OCI-LY7 (cell line): ENCODE measurements at regions not wholly inside any gene's neighbourhood (a gene's known extent, or its start where the extent isn't known, plus 50 kb on each side); places are given as distances from the start of the nearest gene placed in this dataset.

Experiments
- BruUV-seq: library from RNA; stranded (reverse); fragments of 400-500 nt; replicated peaks from 2 replicates; lab custom pipeline; 2021; lab: Mats Ljungman, UMichigan
- CTCF ChIA-PET: fragments of 300-600 bp; sonication (Branson Sonifier 250); formaldehyde crosslinking; loops from one replicate; lab custom pipeline; 2022; ENCODE audit warnings: antibody characterized with exemption; ENCODE audit not compliant: unreplicated experiment; lab: Charles Lee
- POLR2A ChIA-PET: fragments of 300-600 bp; sonication (Branson Sonifier 250); formaldehyde crosslinking; loops from one replicate; lab custom pipeline; 2022; ENCODE audit warnings: antibody characterized with exemption; lab: Charles Lee
- DNase-seq: peaks from one replicate; pipeline ENCODE4 v3.0.0-alpha.2; 2015; ENCODE audit warnings: low spot score
- H2AFZ ChIP-seq: fragments of 200-600 bp; sonication (generic), shearing (Covaris generic); 2 replicates; pipeline ENCODE4 v1.6.1; 2014; ENCODE audit warnings: mild to moderate bottlenecking, antibody characterized with exemption, low read length, moderate library complexity
- H3K27ac ChIP-seq: fragments of 200-600 bp; sonication (generic); 2 replicates; pipeline ENCODE4 v1.5.1; 2014; ENCODE audit warnings: mixed run types, low read depth, mild to moderate bottlenecking, moderate library complexity, low read length, inconsistent platforms; ENCODE audit not compliant: poor library complexity, severe bottlenecking
- H3K36me3 ChIP-seq: fragments of 200-600 bp; sonication (generic); 2 replicates; pipeline ENCODE4 v1.6.1; 2014; ENCODE audit warnings: mild to moderate bottlenecking, antibody characterized with exemption, low read length, moderate library complexity, mixed read lengths; ENCODE audit not compliant: insufficient read depth
- H3K4me1 ChIP-seq: fragments of 200-600 bp; sonication (generic); 2 replicates; pipeline ENCODE4 v1.5.1; 2014; ENCODE audit warnings: mild to moderate bottlenecking, low read length; ENCODE audit not compliant: insufficient read depth, poor library complexity, severe bottlenecking
- H3K4me2 ChIP-seq: fragments of 200-600 bp; sonication (generic); 2 replicates; pipeline ENCODE4 v1.6.1; 2014; ENCODE audit warnings: mild to moderate bottlenecking, low read length
- H3K4me3 ChIP-seq: fragments of 200-600 bp; sonication (generic); 2 replicates; pipeline ENCODE4 v1.5.1; 2014; ENCODE audit warnings: mild to moderate bottlenecking, low read depth, low read length; ENCODE audit not compliant: poor library complexity, severe bottlenecking
- H3K79me2 ChIP-seq: fragments of 200-600 bp; sonication (generic); 2 replicates; pipeline ENCODE4 v1.6.1; 2016; ENCODE audit warnings: low read depth, mild to moderate bottlenecking, low read length, moderate library complexity, mixed read lengths; ENCODE audit not compliant: insufficient read depth
- H3K9me2 ChIP-seq: fragments of 200-600 bp; sonication (generic); 2 replicates; pipeline ENCODE4 v1.6.1; 2016; ENCODE audit warnings: mild to moderate bottlenecking, low read length, mixed read lengths; ENCODE audit not compliant: insufficient read depth
- H3K9me3 ChIP-seq: fragments of 200-600 bp; sonication (generic); 2 replicates; pipeline ENCODE4 v1.6.1; 2014; ENCODE audit warnings: mild to moderate bottlenecking, mixed run types, low read length, mixed read lengths
- H4K20me1 ChIP-seq: fragments of 200-600 bp; sonication (generic); 2 replicates; pipeline ENCODE4 v1.6.1; 2014; ENCODE audit warnings: mild to moderate bottlenecking, antibody characterized with exemption, low read length, moderate library complexity, mixed read lengths; ENCODE audit not compliant: insufficient read depth
- CTCF ChIP-seq: fragments of 200-600 bp; sonication (generic); conservative IDR thresholded peaks from 2 replicates; pipeline ENCODE4 v1.5.1; 2014; ENCODE audit warnings: mild to moderate bottlenecking, antibody characterized with exemption, low read length, moderate library complexity, mixed read lengths
- EZH2phosphoT487 ChIP-seq: fragments of 200-600 bp; sonication (generic); IDR thresholded peaks from 2 replicates; pipeline ENCODE4 v1.6.1; 2018; ENCODE audit warnings: low read depth, borderline replicate concordance, mild to moderate bottlenecking, mixed run types, antibody characterized with exemption, low read length, moderate library complexity, mixed read lengths
- intact Hi-C: fragments of 100-400 bp; cut with micrococcal nuclease; formaldehyde crosslinking; loops from one replicate; pipeline ENCODE4 v1.10.0; 2022; ENCODE audit not compliant: unreplicated experiment

- CTCF ChIA-PET: no interaction called here
These were observed 73.9 kb upstream of the HGFAC start for GRCh38 chr4:3367866-3368265.

DNA sequence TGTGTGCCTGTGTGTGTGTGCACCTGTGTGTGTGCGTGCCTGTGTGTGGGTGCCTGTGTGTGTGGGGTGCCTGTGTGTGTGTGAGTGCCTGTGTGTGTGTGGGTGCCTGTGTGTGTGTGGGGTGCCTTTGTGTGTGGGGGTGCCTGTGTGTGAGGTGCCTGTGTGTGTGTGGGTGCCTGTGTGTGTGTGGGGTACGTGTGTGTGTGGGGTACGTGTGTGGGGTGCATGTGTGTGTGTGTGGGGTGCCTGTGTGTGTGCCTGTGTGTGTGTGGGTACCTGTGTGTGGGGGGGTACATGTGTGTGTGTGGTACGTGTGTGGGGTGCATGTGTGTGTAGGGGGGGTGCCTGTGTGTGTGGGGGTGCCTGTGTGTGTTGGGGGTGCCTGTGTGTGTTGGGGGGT, 73.4 kb upstream of the HGFAC start:
- no peak for TF ChIP-seq EZH2phosphoT487
- no peak for TF ChIP-seq CTCF
- POLR2A ChIA-PET: no interaction called here
- no peaks in the 10 kb centered on the region for H3K36me3 ChIP-seq
- H3K4me3 ChIP-seq: no peak overlapping the region
- CTCF ChIA-PET: no interaction called here
- H3K4me1 ChIP-seq: peaks cover 12% of the 10 kb centered on the region
- no peaks in the 10 kb centered on the region for H4K20me1 ChIP-seq
- intact Hi-C loops: no loop called here
- DNase-seq: no peak
- H3K9me3 ChIP-seq: no peaks in the 10 kb centered on the region
- H3K27ac ChIP-seq: no peak overlapping the region
- no peak overlapping the region for H2AFZ ChIP-seq
- no peaks in the 10 kb centered on the region for H3K9me2 ChIP-seq
- H3K4me2 ChIP-seq: no peak overlapping the region
- no TSS peak for BruUV-seq
- no peaks in the 10 kb centered on the region for H3K79me2 ChIP-seq

More at GRCh38 chr4:3367866-3368265, 73.9 kb upstream of the HGFAC start:
- DNase-seq: no peak
- Histone ChIP-seq H3K4me2 (no peak overlapping the region), H3K36me3 (no peaks in the 10 kb centered on the region), H3K79me2 (no peaks in the 10 kb centered on the region), H3K9me2 (no peaks in the 10 kb centered on the region), H3K4me1 (peaks cover 12% of the 10 kb centered on the region), H4K20me1 (no peaks in the 10 kb centered on the region), H3K9me3 (no peaks in the 10 kb centered on the region), H3K27ac (no peak overlapping the region), H2AFZ (no peak overlapping the region), H3K4me3 (no peak overlapping the region)
- TF ChIP-seq CTCF (no peak), EZH2phosphoT487 (no peak)
- intact Hi-C loops: no loop called here
- POLR2A ChIA-PET: no interaction called here
- no TSS peak for BruUV-seq

DNA sequence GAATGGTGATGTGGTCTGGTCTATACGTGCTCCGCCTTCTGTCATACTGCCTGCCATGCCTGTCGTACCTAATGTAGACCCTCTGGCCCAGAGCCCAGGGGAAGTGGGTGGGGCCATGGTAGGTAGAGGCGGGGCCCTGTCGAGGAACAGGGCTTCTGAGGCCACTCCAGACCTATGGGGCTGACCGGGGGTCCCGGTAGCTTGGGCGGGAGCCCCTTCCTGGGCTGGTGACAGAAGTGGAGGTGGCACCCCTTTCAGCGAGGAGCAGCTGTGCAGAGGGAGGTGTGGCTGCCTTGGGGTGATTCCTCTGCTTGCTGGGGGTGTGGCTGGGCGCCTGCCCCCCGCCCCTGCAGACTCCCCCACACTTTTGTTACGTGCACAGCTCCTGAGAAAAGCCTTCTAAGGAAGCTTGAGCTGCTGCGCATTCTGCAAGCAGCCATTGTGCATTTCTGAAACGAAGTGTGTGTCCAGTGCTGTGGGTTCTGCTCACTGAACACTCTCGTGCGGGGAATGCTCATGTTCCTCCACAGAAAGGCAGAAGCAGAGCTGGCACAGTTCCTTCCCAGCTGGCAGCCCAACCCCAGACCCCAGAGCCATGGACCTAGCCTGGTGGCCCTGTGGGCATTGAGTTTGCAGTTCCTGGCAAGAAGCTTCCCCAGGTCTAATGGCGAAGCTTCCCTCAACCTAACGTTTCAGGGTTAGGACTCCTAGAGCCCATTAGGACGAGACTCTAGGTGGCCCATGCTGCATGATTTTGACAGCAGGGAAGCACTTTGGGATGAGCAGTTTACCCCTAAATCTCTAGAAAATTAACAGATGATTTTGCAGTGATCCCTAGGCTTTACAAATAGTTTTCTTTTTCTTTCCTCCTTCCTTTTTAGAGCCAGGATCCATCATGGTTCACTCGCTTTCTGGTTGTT, 72.7 kb upstream of the HGFAC start:
- no TSS peak for BruUV-seq
- H3K79me2 ChIP-seq: no peaks in the 10 kb centered on the region
- no peaks in the 10 kb centered on the region for H4K20me1 ChIP-seq
- intact Hi-C loops: no loop called here
- peak overlapping the region; percentile 53 for H3K4me2 ChIP-seq
- no peak overlapping the region for H3K4me3 ChIP-seq
- no peaks in the 10 kb centered on the region for H3K9me2 ChIP-seq
- CTCF ChIA-PET: no interaction called here
- no peak for DNase-seq
- H3K27ac ChIP-seq: no peak overlapping the region
- H3K4me1 ChIP-seq: peaks cover 12% of the 10 kb centered on the region
- POLR2A ChIA-PET: interaction anchor here (1.5 kb wide), 1 partner anchor 23 kb away, joined by 5 read pairs; no protein-coding TSS in a partner anchor
- H3K36me3 ChIP-seq: no peaks in the 10 kb centered on the region
- H3K9me3 ChIP-seq: no peaks in the 10 kb centered on the region
- TF ChIP-seq EZH2phosphoT487: no peak
- TF ChIP-seq CTCF: no peak
- no peak overlapping the region; the same call in 1 of the 2 replicates for H2AFZ ChIP-seq
